Osteocyte (in vitro differentiated cells): ENCODE measurements at regions not wholly inside any gene's neighbourhood (a gene's known extent, or its start where the extent isn't known, plus 50 kb on each side); places are given as distances from the start of the nearest gene placed in this dataset.

Experiments
- DNase-seq: peaks from one replicate; pipeline ENCODE4 v3.0.0; 2021; ENCODE audit warnings: mixed read lengths; ENCODE audit not compliant: unreplicated experiment; ENCODE audit errors: extremely low spot score
- H3K27ac Mint-ChIP-seq: one replicate; pipeline ENCODE4 v1.8.0; 2021; ENCODE audit warnings: mild to moderate bottlenecking, mixed read lengths; ENCODE audit not compliant: unreplicated experiment
- H3K27me3 Mint-ChIP-seq: one replicate; pipeline ENCODE4 v1.8.0; 2021; ENCODE audit warnings: mixed read lengths; ENCODE audit not compliant: unreplicated experiment
- H3K36me3 Mint-ChIP-seq: one replicate; pipeline ENCODE4 v1.8.0; 2021; ENCODE audit warnings: mixed read lengths; ENCODE audit not compliant: unreplicated experiment
- H3K4me1 Mint-ChIP-seq: one replicate; pipeline ENCODE4 v1.8.0; 2021; ENCODE audit warnings: mixed read lengths; ENCODE audit not compliant: unreplicated experiment
- H3K4me3 Mint-ChIP-seq: one replicate; pipeline ENCODE4 v1.8.0; 2021; ENCODE audit warnings: mild to moderate bottlenecking, moderate library complexity, mixed read lengths; ENCODE audit not compliant: unreplicated experiment
- H3K9me3 Mint-ChIP-seq: one replicate; pipeline ENCODE4 v1.8.0; 2021; ENCODE audit warnings: mixed read lengths; ENCODE audit not compliant: unreplicated experiment
- TF ChIP-seq, protein P1 (sequence below): fragments of 200-600 bp; sonication (generic); IDR thresholded peaks from 2 replicates; pipeline ENCODE4 v1.5.0; 2021; ENCODE audit warnings: antibody characterized with exemption, mild to moderate bottlenecking, moderate library complexity

DNA sequence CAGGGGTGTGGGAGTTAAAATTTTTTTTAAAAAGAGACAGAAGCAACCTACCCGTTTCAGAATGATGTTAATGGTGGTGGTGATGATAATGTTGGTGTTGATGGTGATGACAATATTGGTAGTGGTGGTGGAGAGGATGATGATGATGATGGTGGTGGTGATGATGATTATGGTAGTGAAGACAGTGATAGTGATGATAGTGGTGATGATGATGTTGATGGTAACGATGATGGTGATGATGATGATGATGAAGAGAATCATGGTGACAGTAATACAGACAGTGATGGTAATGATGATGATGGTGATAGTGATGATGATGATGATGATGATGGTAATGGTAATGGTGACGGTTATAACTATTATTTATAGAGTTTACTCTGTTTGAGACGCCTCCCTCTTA is 117.6 kb downstream of the ICE1 start:
- Mint-ChIP-seq H3K27ac (no peak overlapping the region), H3K27me3 (no peaks in the 10 kb centered on the region), H3K36me3 (no peaks in the 10 kb centered on the region), H3K4me3 (no peak overlapping the region), H3K4me1 (no peaks in the 10 kb centered on the region), H3K9me3 (no peaks in the 10 kb centered on the region)
- TF ChIP-seq, protein P1, sequence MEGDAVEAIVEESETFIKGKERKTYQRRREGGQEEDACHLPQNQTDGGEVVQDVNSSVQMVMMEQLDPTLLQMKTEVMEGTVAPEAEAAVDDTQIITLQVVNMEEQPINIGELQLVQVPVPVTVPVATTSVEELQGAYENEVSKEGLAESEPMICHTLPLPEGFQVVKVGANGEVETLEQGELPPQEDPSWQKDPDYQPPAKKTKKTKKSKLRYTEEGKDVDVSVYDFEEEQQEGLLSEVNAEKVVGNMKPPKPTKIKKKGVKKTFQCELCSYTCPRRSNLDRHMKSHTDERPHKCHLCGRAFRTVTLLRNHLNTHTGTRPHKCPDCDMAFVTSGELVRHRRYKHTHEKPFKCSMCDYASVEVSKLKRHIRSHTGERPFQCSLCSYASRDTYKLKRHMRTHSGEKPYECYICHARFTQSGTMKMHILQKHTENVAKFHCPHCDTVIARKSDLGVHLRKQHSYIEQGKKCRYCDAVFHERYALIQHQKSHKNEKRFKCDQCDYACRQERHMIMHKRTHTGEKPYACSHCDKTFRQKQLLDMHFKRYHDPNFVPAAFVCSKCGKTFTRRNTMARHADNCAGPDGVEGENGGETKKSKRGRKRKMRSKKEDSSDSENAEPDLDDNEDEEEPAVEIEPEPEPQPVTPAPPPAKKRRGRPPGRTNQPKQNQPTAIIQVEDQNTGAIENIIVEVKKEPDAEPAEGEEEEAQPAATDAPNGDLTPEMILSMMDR, result no peak
- no peak for DNase-seq
